NCI-H345 (cell line): ENCODE measurements at regions not wholly inside any gene's neighbourhood (a gene's known extent, or its start where the extent isn't known, plus 50 kb on each side); places are given as distances from the start of the nearest gene placed in this dataset.
A peak's percentile ranks its signal among the peaks of the same experiment; 100 is the strongest.
"Not testable (repeated sequence)": the region's sequence is repeated elsewhere in the genome, so short reads cannot be mapped to it uniquely, and the experiment has no call there.

Experiments used
- DNase-seq: peaks from one replicate; lab custom pipeline; 2025; lab: John Stamatoyannopoulos, UW

GRCh38 chr13:39803156-39803555 lies 147.7 kb downstream of the COG6 start:
- DNase-seq = no peak

GRCh38 chr13:39803851-39804250 lies 148.4 kb downstream of the COG6 start:
- no peak for DNase-seq

GRCh38 chr13:39804332-39805210 lies 149.1 kb downstream of the COG6 start:
- no peak for DNase-seq

- DNase-seq = no peak
Observed at GRCh38 chr13:39809466-39809865, 154.0 kb downstream of the COG6 start.

GRCh38 chr13:39810091-39810877 lies 154.8 kb downstream of the COG6 start:
- no peak for DNase-seq

GRCh38 chr13:39811051-39811450 lies 155.6 kb downstream of the COG6 start:
- no peak for DNase-seq

GRCh38 chr13:39811696-39812095 lies 156.2 kb downstream of the COG6 start:
- no peak for DNase-seq

GRCh38 chr13:39815345-39816111 lies 160.1 kb downstream of the COG6 start:
- DNase-seq = no peak

GRCh38 chr13:39816936-39817335 lies 161.5 kb downstream of the COG6 start:
- no peak for DNase-seq

- no peak for DNase-seq
Observed at GRCh38 chr13:39818953-39819352, 163.5 kb downstream of the COG6 start.

GRCh38 chr13:39820606-39821005 lies 165.1 kb downstream of the COG6 start:
- no peak for DNase-seq

GRCh38 chr13:39821977-39822376 lies 166.5 kb downstream of the COG6 start:
- DNase-seq = no peak

- DNase-seq = no peak
Observed at GRCh38 chr13:39822437-39822836, 167.0 kb downstream of the COG6 start.

- DNase-seq = no peak
Observed at GRCh38 chr13:39823063-39823713, 167.7 kb downstream of the COG6 start.

GRCh38 chr13:39825886-39826285 lies 170.4 kb downstream of the COG6 start:
- no peak for DNase-seq

GRCh38 chr13:39835253-39835652 lies 179.8 kb downstream of the COG6 start:
- DNase-seq = peak; percentile 3

- no peak for DNase-seq
Observed at GRCh38 chr13:39836038-39836437, 180.6 kb downstream of the COG6 start.

GRCh38 chr13:39837866-39838265 lies 182.4 kb downstream of the COG6 start:
- not testable (repeated sequence) for DNase-seq

- DNase-seq = no peak
Observed at GRCh38 chr13:39840201-39840600, 184.7 kb downstream of the COG6 start.

- no peak for DNase-seq
Observed at GRCh38 chr13:39847336-39847735, 191.9 kb downstream of the COG6 start.

GRCh38 chr13:39855236-39855635 lies 199.8 kb downstream of the COG6 start:
- no peak for DNase-seq

GRCh38 chr13:39856714-39857113 lies 201.3 kb downstream of the COG6 start:
- no peak for DNase-seq
